ENCODE measurements at regions not wholly inside any gene's neighbourhood (a gene's known extent, or its start where the extent isn't known, plus 50 kb on each side); places are given as distances from the start of the nearest gene placed in this dataset.

- no peaks in the 10 kb centered on the region for H3K4me1 Mint-ChIP-seq
- H3K4me3 Mint-ChIP-seq, result no peak overlapping the region
- ATAC-seq (no peak), DNase-seq (no peak)
- H3K27me3 Mint-ChIP-seq, result peaks cover 4% of the 10 kb centered on the region
- H3K9me3 Mint-ChIP-seq, result no peaks in the 10 kb centered on the region
- H3K36me3 Mint-ChIP-seq (ENCODE audit: low read depth), result no peaks in the 10 kb centered on the region
- H3K27ac Mint-ChIP-seq, result no peak overlapping the region
Observed at GRCh38 chr1:47627016-47627415, 189.2 kb downstream of the FOXD2 start.

- Mint-ChIP-seq H3K4me1 (no peaks in the 10 kb centered on the region), H3K9me3 (no peaks in the 10 kb centered on the region), H3K4me3 (no peak overlapping the region), H3K36me3 (ENCODE audit: low read depth) (no peaks in the 10 kb centered on the region), H3K27me3 (peaks cover 4% of the 10 kb centered on the region), H3K27ac (no peak overlapping the region)
- no peak for ATAC-seq
- DNase-seq, result no peak
Observed at GRCh38 chr1:47627471-47628370, 189.9 kb downstream of the FOXD2 start.

DNA sequence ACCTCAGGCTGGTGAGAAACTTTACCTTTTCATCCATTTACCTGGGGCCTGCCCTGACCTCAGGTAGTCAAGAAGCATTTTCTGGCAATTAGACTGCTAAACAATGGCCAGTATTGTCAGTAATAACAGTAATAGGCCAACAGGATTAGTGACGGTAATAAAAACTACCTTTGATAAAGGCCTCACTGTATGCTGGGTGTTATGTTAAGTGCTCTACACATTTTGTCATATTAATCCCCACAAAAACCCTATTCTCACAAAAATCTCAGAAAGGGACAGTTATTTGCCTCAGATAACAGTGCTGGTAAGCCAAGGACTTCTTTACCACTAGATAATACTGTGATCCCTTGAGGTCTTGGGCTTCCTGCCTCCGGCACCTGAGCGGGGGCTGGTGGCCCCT lies 191.4 kb downstream of the FOXD2 start:
- no peak for ATAC-seq
- no peaks in the 10 kb centered on the region for H3K36me3 Mint-ChIP-seq (ENCODE audit: low read depth)

DNA sequence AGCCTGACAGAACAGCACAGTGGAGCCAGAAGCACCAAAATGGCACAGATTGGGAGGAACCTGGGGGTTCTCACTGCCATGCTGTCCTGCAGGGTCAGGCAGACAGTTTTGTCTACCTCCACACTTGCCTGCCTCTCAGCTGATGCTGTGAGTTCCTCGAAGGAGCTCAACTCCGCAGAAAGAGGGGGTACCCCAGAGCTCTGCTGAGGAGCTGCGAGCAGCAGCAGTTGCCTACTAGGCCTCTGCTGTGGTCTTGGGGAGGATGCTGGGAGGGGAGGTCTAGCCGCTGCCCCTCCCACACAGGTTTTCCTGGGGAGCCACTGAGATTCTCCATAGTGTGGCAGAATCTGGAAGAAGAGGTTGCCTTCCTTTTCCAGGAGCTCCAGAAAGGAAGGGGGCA lies 192.5 kb downstream of the FOXD2 start:
- ATAC-seq, result no peak
- no peak for DNase-seq
- no peak overlapping the region for H3K4me3 Mint-ChIP-seq
- H3K36me3 Mint-ChIP-seq (ENCODE audit: low read depth), result no peaks in the 10 kb centered on the region
- H3K27me3 Mint-ChIP-seq, result peaks cover 4% of the 10 kb centered on the region
- no peaks in the 10 kb centered on the region for H3K4me1 Mint-ChIP-seq
- no peak overlapping the region for H3K27ac Mint-ChIP-seq
- no peaks in the 10 kb centered on the region for H3K9me3 Mint-ChIP-seq

More for the DNA sequence above, 191.4 kb downstream of the FOXD2 start:
- no peak for DNase-seq
- Mint-ChIP-seq H3K9me3 (no peaks in the 10 kb centered on the region), H3K27ac (no peak overlapping the region), H3K27me3 (peaks cover 4% of the 10 kb centered on the region), H3K4me3 (no peak overlapping the region), H3K4me1 (no peaks in the 10 kb centered on the region)

- Mint-ChIP-seq H3K27ac (no peak overlapping the region), H3K4me1 (no peaks in the 10 kb centered on the region), H3K9me3 (no peaks in the 10 kb centered on the region), H3K27me3 (peaks cover 4% of the 10 kb centered on the region), H3K36me3 (ENCODE audit: low read depth) (no peaks in the 10 kb centered on the region), H3K4me3 (no peak overlapping the region)
- ATAC-seq, result no peak
- no peak for DNase-seq
Observed at GRCh38 chr1:47631411-47631995, 193.7 kb downstream of the FOXD2 start.

GRCh38 chr1:47635111-47635510 lies 197.3 kb downstream of the FOXD2 start:
- Mint-ChIP-seq H3K27me3 (peaks cover 8% of the 10 kb centered on the region), H3K36me3 (ENCODE audit: low read depth) (no peaks in the 10 kb centered on the region), H3K9me3 (no peaks in the 10 kb centered on the region), H3K4me1 (no peaks in the 10 kb centered on the region), H3K27ac (no peak overlapping the region), H3K4me3 (no peak overlapping the region)
- DNase-seq (no peak), ATAC-seq (no peak)

DNA sequence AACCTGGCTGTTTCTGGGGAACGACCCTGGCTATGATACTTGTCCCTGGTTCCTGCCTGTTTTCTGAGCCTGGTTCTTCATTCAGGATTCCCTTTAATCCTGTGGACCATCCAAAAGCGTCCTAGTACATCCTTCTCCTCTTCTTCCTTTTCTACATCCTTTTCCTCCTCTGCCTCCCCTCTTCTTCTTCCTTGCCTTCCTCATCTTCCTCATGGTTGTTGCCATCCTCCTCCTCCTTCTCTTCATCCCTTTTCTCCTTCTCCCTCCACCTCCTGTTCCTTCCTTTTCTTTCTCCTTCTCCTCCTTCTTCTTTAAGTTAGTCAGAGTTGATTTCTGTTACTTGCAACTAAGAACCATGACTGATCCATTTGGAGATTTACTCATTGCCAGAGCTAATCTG lies 197.8 kb downstream of the FOXD2 start:
- Mint-ChIP-seq H3K36me3 (ENCODE audit: low read depth) (no peaks in the 10 kb centered on the region), H3K4me1 (no peaks in the 10 kb centered on the region), H3K9me3 (no peaks in the 10 kb centered on the region), H3K4me3 (no peak overlapping the region), H3K27ac (no peak overlapping the region), H3K27me3 (peaks cover 7% of the 10 kb centered on the region)
- DNase-seq (no peak), ATAC-seq (no peak)

DNA sequence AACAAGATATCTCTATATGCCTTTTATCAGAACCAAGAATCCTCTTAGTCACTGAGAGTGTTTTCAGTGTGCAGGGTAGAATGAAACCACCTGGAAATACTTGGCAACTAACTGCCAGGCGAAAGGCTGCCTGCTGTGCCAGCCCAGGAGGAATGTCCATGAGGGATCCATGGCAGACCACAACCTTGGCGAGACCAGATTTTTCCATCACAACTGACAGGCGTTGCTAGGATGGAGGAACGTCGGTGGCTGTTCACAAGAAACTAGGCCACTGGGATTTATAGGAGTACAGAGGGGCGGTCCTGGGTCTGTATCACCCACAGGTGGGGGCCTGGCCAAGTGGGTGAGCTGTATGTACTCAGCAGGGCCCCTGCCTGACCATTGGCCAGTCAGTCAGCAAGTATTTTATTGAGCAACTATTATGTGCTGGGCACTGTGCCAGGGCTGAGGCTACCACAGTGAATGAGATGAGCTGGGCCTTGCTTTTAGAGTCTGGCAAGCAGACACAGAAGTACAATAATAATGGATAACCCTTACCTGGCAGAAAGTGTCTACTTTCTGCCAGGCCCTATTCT lies 199.4 kb downstream of the FOXD2 start:
- Mint-ChIP-seq H3K9me3 (no peaks in the 10 kb centered on the region), H3K4me1 (no peaks in the 10 kb centered on the region), H3K27ac (no peak overlapping the region), H3K36me3 (ENCODE audit: low read depth) (no peaks in the 10 kb centered on the region), H3K4me3 (no peak overlapping the region), H3K27me3 (peaks cover 7% of the 10 kb centered on the region)
- DNase-seq, result no peak
- no peak for ATAC-seq

GRCh38 chr1:47638240-47638639 lies 200.4 kb downstream of the FOXD2 start:
- Mint-ChIP-seq H3K36me3 (ENCODE audit: low read depth) (no peaks in the 10 kb centered on the region), H3K4me1 (no peaks in the 10 kb centered on the region), H3K9me3 (no peaks in the 10 kb centered on the region), H3K27me3 (peaks cover 7% of the 10 kb centered on the region), H3K4me3 (no peak overlapping the region), H3K27ac (no peak overlapping the region)
- DNase-seq (no peak), ATAC-seq (no peak)

DNA sequence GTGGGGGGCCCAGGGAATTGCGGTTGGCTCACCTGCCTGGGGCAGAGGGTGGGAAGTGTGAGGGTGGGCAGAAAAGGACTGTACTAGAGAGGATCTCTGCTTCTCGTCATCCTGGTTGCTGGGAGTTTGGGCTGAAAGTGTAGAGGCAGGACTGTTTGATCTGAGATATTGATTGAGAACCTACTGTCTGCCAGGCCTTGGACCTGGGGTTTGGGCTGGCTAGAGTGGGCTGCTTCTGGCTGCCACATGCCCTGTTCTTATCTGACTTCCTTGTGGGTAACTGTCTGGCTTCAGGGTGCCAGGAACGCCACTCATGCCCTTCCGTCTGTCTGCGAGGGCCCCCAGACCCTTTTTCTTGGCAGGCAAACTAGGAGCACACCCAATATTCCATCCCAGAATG lies 200.9 kb downstream of the FOXD2 start:
- Mint-ChIP-seq H3K4me3 (no peak overlapping the region), H3K36me3 (ENCODE audit: low read depth) (no peaks in the 10 kb centered on the region), H3K27me3 (peaks cover 7% of the 10 kb centered on the region), H3K27ac (no peak overlapping the region), H3K9me3 (no peaks in the 10 kb centered on the region), H3K4me1 (no peaks in the 10 kb centered on the region)
- DNase-seq, result no peak
- no peak for ATAC-seq

GRCh38 chr1:47643306-47644211 lies 205.7 kb downstream of the FOXD2 start:
- no peak overlapping the region for H3K4me3 Mint-ChIP-seq
- DNase-seq (no peak), ATAC-seq (no peak)
- H3K9me3 Mint-ChIP-seq, result no peaks in the 10 kb centered on the region
- H3K27me3 Mint-ChIP-seq, result peaks cover 8% of the 10 kb centered on the region
- H3K4me1 Mint-ChIP-seq, result no peaks in the 10 kb centered on the region
- H3K36me3 Mint-ChIP-seq (ENCODE audit: low read depth), result no peaks in the 10 kb centered on the region
- H3K27ac Mint-ChIP-seq, result no peak overlapping the region

- no peak for ATAC-seq
- no peaks in the 10 kb centered on the region for H3K9me3 Mint-ChIP-seq
- no peak for DNase-seq
- H3K36me3 Mint-ChIP-seq (ENCODE audit: low read depth), result no peaks in the 10 kb centered on the region
- H3K4me1 Mint-ChIP-seq, result no peaks in the 10 kb centered on the region
- H3K27me3 Mint-ChIP-seq, result peaks cover 8% of the 10 kb centered on the region
- H3K4me3 Mint-ChIP-seq, result no peak overlapping the region
- no peak overlapping the region for H3K27ac Mint-ChIP-seq
Observed at GRCh38 chr1:47644212-47644573, 206.3 kb downstream of the FOXD2 start.

DNA sequence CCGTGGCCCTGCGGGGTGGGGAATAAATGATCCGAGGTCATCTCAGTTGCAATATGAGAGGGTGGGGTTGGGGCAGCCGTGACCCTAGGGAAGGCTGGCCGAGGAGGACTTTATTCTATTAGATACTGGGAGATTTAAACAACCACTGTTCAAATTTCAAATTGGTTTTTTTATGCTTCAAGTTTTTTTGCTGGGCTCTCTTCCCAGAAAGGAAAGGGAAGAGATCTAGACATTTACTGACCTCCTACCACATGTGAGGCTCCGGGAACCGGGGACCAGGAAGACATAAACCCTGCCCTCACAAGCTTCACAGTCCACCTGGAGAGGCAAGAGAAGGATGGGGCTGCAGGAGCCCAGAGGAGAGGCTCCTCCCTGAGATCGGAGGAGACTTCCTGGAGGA lies 207.3 kb downstream of the FOXD2 start:
- no peaks in the 10 kb centered on the region for H3K4me1 Mint-ChIP-seq
- no peak overlapping the region for H3K4me3 Mint-ChIP-seq
- H3K27me3 Mint-ChIP-seq, result peaks cover 4% of the 10 kb centered on the region
- no peaks in the 10 kb centered on the region for H3K36me3 Mint-ChIP-seq (ENCODE audit: low read depth)
- no peaks in the 10 kb centered on the region for H3K9me3 Mint-ChIP-seq
- no peak overlapping the region for H3K27ac Mint-ChIP-seq
- ATAC-seq (no peak), DNase-seq (no peak)

GRCh38 chr1:47646676-47647075 lies 208.8 kb downstream of the FOXD2 start:
- ATAC-seq, result no peak
- Mint-ChIP-seq H3K9me3 (no peaks in the 10 kb centered on the region), H3K27ac (no peak overlapping the region), H3K4me1 (no peaks in the 10 kb centered on the region), H3K4me3 (no peak overlapping the region), H3K27me3 (peaks cover 4% of the 10 kb centered on the region), H3K36me3 (ENCODE audit: low read depth) (no peaks in the 10 kb centered on the region)
- DNase-seq, result no peak

All from activated naive CD8-positive, alpha-beta T cell treated with anti-CD3 and anti-CD28 coated beads, Interleukin-2, amount 50 U/mL, for 24 hours (primary cell).